Gastroesophageal sphincter (tissue), 3 donors: ENCODE measurements at regions not wholly inside any gene's neighbourhood (a gene's known extent, or its start where the extent isn't known, plus 50 kb on each side); places are given as distances from the start of the nearest gene placed in this dataset.

ENCODE experiments used
- EP300 ChIP-seq: sonication (generic); formaldehyde crosslinking; IDR thresholded peaks from one replicate; pipeline ENCODE4 v1.6.1; 2017; ENCODE audit warnings: antibody characterized with exemption, mild to moderate bottlenecking
- POLR2AphosphoS5 ChIP-seq: sonication (generic); formaldehyde crosslinking; IDR thresholded peaks from one replicate; pipeline ENCODE4 v1.6.1; 2017; ENCODE audit warnings: antibody characterized with exemption
- TF ChIP-seq, protein P1 (sequence below), 4 experiments: fragments of 200-600 bp in 2 of 4; fragments of 450-650 bp in 2 of 4; sonication (generic) in 1 of 4; IDR thresholded peaks; one replicate each; pipeline ENCODE4 v1.5.1; 2017 to 2019; ENCODE audit warnings: antibody characterized with exemption in 4 of 4, mild to moderate bottlenecking in 2 of 4, moderate library complexity in 2 of 4

- no peak for TF ChIP-seq POLR2AphosphoS5
- TF ChIP-seq, protein P1, sequence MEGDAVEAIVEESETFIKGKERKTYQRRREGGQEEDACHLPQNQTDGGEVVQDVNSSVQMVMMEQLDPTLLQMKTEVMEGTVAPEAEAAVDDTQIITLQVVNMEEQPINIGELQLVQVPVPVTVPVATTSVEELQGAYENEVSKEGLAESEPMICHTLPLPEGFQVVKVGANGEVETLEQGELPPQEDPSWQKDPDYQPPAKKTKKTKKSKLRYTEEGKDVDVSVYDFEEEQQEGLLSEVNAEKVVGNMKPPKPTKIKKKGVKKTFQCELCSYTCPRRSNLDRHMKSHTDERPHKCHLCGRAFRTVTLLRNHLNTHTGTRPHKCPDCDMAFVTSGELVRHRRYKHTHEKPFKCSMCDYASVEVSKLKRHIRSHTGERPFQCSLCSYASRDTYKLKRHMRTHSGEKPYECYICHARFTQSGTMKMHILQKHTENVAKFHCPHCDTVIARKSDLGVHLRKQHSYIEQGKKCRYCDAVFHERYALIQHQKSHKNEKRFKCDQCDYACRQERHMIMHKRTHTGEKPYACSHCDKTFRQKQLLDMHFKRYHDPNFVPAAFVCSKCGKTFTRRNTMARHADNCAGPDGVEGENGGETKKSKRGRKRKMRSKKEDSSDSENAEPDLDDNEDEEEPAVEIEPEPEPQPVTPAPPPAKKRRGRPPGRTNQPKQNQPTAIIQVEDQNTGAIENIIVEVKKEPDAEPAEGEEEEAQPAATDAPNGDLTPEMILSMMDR (IDR thresholded peaks at IDR 0.05) = no peak
- no peak for TF ChIP-seq EP300
Measured at GRCh38 chr2:185187421-185187820, 551.2 kb upstream of the FSIP2 start.
